Tongue (tissue), 1 donor: ENCODE measurements at regions not wholly inside any gene's neighbourhood (a gene's known extent, or its start where the extent isn't known, plus 50 kb on each side); places are given as distances from the start of the nearest gene placed in this dataset.
"Not testable (repeated sequence)": the region's sequence is repeated elsewhere in the genome, so short reads cannot be mapped to it uniquely, and the experiment has no call there.

Source experiments
- DNase-seq: peaks from one replicate; pipeline ENCODE4 v3.0.0-alpha.2; 2015

- peak; percentile 35 for DNase-seq
Measured at GRCh38 chr4:74505355-74505978, 60.5 kb downstream of the AREG start.

- not testable (repeated sequence) for DNase-seq
Measured at GRCh38 chr4:74509363-74509762, 64.4 kb downstream of the AREG start.

- DNase-seq = no peak
Measured at GRCh38 chr4:74516303-74516702, 71.4 kb downstream of the AREG start.

DNA sequence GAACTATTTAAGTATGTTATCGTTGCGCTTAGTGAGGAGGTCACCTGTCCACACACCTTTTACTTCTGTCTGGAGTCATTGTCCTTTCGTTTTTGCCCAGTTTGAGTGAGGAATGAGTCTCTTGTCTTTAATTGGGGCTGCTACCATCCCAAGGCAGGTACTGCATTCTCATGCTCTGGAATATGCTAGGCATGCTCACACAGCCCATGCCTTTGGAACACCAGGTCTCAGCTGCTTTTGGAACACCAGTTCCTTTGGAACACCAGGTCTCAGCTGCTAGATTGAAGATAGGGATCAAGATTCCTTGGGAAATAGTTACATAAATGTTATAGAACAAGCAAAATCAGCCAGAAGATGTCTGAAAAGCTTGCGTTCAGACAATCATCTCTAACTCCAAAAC lies 73.1 kb downstream of the AREG start:
- DNase-seq = no peak

GRCh38 chr4:74522251-74522991 lies 77.5 kb downstream of the AREG start:
- no peak for DNase-seq

DNA sequence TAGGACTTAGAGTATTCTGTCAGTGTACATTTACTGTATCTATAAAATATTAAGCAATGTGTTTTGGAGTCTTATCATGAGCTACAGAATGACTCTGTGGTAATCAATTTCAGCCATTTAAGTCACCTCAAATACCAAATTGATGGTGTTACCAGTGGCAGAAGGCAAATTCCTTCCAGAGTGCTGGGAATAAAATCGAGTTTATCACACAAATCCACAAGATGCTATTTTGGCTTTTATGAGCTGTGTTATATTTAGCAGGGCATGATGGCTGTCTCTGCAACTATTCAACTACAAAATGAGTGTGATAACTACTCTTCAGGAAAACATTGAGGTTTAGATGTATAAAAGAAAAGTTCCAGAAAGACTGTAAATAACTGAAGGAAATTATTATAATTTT lies 78.2 kb downstream of the AREG start:
- DNase-seq = no peak

GRCh38 chr4:74524985-74525384 lies 80.0 kb downstream of the AREG start:
- DNase-seq = no peak

DNA sequence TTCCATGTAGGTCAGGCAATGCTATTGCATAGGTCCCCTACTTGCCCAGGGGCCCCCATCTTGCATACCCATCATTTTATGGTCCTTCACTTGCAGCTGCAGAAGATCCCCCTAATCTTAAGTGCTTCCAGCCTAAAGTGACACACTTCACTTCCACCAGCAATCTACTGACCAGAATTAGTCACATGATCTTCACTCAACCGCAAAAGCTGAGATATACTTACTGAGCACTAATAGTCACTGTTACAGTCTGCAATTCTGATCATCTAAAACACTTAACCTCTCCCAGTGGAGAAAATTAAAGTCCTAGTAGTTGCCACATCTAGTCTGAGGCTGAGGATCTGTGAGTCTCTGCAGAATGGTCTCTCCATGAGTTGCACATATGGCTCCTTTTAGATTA lies 82.1 kb downstream of the AREG start:
- DNase-seq = no peak

- no peak for DNase-seq
Measured at GRCh38 chr4:74528178-74528577, 83.2 kb downstream of the AREG start.

DNA sequence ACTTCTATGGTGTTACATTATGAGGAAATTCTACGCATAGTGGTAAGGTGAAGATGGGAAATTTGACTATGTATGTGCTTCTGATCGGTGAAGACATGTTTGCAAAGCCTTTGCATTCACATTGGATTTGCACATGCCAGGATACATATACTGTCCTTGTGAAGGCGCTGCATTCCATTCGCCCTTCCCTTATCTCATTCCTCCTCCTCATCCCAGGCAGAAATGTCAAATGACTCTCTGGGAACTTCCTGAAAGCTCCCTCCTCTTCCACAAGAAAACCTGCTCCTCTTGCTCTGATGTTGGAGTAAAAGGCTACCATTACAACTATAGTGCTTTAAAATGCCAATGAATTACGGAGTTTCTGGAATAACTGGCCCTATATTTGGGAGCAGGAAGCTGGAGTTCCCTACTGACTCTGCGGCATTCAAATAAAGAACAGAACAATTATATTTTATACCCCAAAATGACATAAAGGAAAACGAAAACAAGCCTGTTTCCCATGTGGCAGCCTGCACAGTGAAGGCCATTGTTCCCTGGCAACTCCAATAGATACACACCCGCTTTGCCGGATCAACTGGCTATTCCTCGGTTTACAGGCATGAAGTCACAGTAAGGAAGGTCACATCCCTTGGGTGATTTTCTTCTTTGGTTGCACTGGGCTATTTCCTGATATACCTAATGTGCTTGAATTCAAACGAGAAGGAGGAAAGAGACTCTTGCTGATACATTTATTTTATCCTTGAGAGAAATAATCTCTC lies 84.5 kb downstream of the AREG start:
- DNase-seq = no peak

DNA sequence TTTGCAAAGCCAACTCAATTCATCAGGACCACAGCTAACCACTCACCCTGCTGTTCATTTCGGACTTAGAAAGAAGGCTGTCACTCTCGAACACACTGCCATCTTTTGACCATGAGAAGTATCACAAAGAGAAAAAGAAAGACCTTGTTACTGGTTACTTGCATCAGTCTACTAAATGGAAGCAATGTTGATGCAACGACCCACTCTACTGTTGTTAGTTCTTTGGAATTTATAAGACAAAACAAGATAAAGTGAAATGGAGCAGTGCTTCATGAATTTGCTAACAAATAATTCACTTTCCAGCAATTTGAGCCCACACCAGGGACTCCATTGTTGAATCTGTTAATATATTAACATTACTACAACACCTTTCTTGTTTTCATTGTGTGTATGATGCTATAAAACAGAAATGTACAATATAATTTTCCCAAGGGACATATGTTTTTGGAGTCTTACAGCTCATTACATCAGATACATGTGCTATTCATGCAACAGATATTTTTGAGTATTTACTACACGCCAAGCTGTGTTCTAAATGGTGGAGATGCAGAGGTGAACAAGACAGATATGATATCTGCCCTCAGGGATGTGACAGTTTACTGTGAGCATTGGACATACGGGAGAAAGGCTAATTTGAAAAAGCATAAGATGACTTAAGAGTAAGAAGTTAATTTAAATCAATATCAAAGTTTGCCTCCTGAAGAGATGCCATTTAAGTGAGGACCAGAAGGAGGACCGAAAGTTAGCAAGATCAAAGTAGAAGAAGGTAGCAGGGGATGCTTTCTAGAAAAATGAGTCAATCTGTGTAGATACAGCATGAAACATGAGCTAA lies 87.2 kb downstream of the AREG start:
- DNase-seq = peak; percentile 50

DNA sequence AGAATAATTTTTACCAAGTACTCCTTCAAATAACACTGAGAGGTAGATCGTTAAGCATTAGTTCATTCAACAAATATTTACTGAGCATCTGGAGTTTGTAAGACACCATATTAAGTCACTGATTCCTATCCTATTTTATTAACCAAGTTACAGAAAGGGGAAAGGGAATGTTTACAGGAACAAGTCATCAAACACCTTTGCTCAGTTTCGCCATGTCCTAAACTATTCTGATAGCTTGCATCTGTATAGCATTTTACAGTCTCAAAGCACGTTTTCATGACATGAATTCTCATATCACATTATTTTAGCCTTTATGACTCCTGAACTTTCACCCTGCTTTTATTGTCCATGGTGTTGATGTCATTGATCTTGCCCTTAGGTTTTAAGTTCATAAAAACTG lies 89.2 kb downstream of the AREG start:
- DNase-seq = no peak

- DNase-seq = no peak
Measured at GRCh38 chr4:74534936-74535335, 90.0 kb downstream of the AREG start.

DNA sequence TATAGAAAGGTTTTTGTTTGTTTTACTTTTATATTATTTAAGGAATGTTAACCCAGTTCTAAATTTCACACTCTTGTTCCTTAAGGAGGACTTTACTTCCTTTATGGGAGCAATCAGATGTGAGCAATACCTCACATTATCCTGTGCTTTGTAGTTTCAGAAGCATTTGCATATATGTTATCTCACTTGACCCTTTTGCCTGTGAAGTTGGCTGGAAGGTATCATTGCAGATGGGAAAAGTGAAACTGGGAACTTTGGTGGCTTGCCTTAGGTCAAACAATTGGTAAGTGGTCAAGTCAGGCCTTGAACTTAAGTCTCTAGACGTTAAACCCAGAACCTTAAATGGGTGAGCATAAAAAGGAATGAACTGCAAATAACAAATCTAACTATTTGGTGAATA lies 90.6 kb downstream of the AREG start:
- DNase-seq = no peak

DNA sequence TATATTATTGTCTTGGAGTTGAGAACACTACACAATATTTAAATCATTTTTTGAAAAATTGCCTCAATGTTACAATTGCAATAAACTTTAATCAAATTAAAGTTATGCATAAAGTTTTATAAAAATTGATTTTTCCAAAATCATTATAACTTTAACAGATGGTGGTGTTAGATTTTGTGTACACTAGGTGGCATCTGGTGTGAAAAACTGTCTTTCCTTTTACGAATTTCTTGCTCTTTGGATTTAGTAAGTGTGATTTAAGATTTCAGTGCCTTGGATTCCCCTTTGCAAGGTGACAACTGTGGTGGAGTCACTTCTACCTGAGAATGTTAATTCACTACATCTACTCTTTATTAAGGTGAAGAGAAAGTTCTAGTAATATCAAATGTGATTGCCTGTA lies 91.6 kb downstream of the AREG start:
- no peak for DNase-seq

DNA sequence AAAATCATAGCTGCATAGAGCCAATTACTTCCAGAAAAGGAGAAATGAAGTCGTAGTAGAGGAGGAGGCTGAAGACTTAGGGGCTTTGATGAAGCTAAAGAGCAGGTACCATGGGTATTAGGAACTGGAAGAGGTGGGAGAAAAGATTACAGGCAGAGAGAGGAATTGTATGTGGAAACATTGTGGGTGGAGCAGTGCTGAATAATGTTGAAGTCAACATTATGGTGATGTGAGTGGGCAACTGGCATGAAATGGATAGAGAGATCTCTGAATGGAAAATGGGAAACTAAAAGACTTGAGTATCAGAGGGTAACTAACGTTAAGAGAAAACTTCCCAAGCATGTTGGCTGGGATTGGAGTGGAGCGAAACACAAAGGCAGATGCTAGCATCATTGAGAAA lies 92.5 kb downstream of the AREG start:
- DNase-seq = no peak

DNA sequence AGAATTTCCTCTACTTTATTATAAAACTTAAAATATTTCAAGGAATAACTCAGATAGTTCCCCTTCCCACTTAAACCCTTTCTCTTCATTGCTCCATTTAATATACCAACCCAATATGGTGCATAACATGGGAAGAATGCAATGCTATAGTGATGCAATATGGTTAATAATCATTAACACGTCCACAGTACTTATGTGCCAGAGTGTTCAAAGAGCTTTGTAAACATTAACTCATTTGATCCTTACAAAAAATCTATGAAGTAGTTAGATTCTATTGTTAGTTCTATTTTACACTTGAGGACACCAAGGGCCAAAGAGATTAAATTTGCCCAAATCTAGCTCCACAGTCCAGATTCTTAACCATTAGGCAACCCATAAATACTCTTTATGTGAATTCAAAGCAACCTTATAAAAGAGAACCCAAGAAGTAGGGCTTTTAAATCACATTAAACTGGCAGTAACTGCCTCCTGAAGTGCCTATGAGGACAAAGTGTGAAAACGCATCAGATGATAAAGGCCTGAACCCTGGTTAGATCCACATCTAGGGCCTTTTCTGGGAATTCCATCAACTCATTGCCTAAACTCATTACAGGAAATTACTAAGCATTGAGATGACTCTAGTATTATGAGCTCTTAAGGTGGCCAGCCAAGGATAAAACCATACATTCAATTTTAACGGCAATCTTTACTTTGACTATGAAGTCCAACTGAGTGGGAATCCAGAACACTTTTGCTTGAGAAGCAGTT lies 94.3 kb downstream of the AREG start:
- no peak for DNase-seq

GRCh38 chr4:74540193-74540592 lies 95.3 kb downstream of the AREG start:
- DNase-seq = no peak

- no peak for DNase-seq
Measured at GRCh38 chr4:74541667-74542066, 96.7 kb downstream of the AREG start.

GRCh38 chr4:74543231-74543781 lies 98.4 kb downstream of the AREG start:
- DNase-seq = no peak

DNA sequence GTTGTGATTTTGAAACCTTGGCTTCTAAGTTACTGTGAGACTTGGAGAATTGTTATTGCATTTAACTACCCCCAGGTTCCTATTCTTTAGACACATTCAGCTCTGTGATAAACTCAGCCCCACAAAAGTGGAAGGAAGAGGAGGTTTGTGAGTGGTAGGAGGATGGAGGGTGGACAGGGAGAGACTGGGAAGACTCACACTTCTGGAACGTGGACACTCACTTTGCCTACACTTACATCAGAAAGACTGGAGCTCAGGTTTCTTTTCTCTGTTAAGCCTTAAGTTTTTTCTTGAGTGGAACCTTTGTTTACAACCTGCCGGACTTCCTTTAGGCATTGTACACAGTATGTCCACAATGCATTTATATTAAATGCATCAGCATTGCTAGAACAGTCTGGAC lies 99.0 kb downstream of the AREG start:
- DNase-seq = no peak
